ENCODE measurements at regions not wholly inside any gene's neighbourhood (a gene's known extent, or its start where the extent isn't known, plus 50 kb on each side); places are given as distances from the start of the nearest gene placed in this dataset.
A peak's percentile ranks its signal among the peaks of the same experiment; 100 is the strongest.

GRCh38 chr7:145957160-145957890 lies 159.3 kb upstream of the CNTNAP2 start:
- Histone ChIP-seq H3K4me3 (ENCODE audit: low read depth, low read length) (no peak overlapping the region), H3K36me3 (ENCODE audit: control insufficient read depth, insufficient read depth, low read length) (no peaks in the 10 kb centered on the region), H3K27me3 (ENCODE audit: control insufficient read depth, insufficient read depth, low read length) (no peaks in the 10 kb centered on the region)
- no peak for TF ChIP-seq CTCF (IDR thresholded peaks at IDR 0.05; ENCODE audit: insufficient read depth, low read length, poor library complexity, severe bottlenecking)
- no peak for DNase-seq (ENCODE audit: low read depth)

- Histone ChIP-seq H3K36me3 (ENCODE audit: control insufficient read depth, insufficient read depth, low read length) (no peaks in the 10 kb centered on the region), H3K4me3 (ENCODE audit: low read depth, low read length) (no peak overlapping the region), H3K27me3 (ENCODE audit: control insufficient read depth, insufficient read depth, low read length) (no peaks in the 10 kb centered on the region)
- TF ChIP-seq CTCF (IDR thresholded peaks at IDR 0.05; ENCODE audit: insufficient read depth, low read length, poor library complexity, severe bottlenecking) = no peak
- DNase-seq (ENCODE audit: low read depth) = no peak
Measured at GRCh38 chr7:145951566-145951965, 165.0 kb upstream of the CNTNAP2 start.

DNA sequence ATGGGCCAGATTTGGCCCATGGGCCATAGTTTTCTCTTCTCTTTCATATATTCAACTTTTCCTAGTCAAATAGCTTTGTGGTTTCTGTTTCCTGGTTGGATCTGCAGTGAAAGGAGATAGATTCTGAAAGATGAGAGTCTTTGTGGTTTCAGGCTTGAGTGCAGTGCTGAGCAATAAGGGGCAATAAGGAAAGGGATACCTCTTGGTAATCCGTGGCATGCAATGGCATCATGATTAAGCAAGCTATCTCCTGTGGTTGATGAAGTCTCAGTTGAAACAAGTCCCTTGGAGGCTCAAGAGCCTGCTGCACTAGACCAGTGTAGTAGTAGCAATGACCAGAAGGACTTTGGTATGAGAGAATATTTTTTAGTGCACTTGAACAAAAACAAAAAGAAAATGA lies 187.7 kb upstream of the CNTNAP2 start:
- Histone ChIP-seq H3K36me3 (ENCODE audit: control insufficient read depth, insufficient read depth, low read length) (no peaks in the 10 kb centered on the region), H3K4me3 (ENCODE audit: low read depth, low read length) (no peak overlapping the region), H3K27me3 (ENCODE audit: control insufficient read depth, insufficient read depth, low read length) (no peaks in the 10 kb centered on the region)
- DNase-seq (ENCODE audit: low read depth) = peak; percentile 9
- no peak for TF ChIP-seq CTCF (IDR thresholded peaks at IDR 0.05; ENCODE audit: insufficient read depth, low read length, poor library complexity, severe bottlenecking)

DNA sequence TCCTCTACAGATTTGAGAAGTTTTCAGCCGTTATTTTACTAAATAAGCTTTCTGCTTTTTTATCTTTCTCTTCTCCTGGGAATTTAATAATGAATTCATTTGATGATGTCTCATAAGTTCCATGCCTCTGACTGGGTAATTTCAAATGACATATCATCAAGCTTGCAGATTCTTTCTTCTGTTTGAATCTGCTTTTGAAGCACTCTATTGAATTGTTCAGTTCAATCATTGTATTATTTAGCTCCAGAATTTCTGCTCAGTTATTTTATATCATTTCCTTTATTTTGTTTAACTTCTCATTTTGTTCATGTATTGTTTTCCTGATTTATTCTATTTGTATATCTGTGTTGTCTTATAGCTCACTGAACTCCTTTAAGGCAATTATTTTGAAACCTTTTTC lies 196.9 kb upstream of the CNTNAP2 start:
- no peak for DNase-seq (ENCODE audit: low read depth)
- no peak overlapping the region for H3K4me3 ChIP-seq (ENCODE audit: low read depth, low read length)
- no peaks in the 10 kb centered on the region for H3K36me3 ChIP-seq (ENCODE audit: control insufficient read depth, insufficient read depth, low read length)
- no peak for TF ChIP-seq CTCF (IDR thresholded peaks at IDR 0.05; ENCODE audit: insufficient read depth, low read length, poor library complexity, severe bottlenecking)
- H3K27me3 ChIP-seq (ENCODE audit: control insufficient read depth, insufficient read depth, low read length) = no peaks in the 10 kb centered on the region

GRCh38 chr7:145916776-145917175 lies 199.8 kb upstream of the CNTNAP2 start:
- Histone ChIP-seq H3K4me3 (ENCODE audit: low read depth, low read length) (no peak overlapping the region), H3K27me3 (ENCODE audit: control insufficient read depth, insufficient read depth, low read length) (no peaks in the 10 kb centered on the region), H3K36me3 (ENCODE audit: control insufficient read depth, insufficient read depth, low read length) (no peaks in the 10 kb centered on the region)
- DNase-seq (ENCODE audit: low read depth) = no peak
- TF ChIP-seq CTCF (IDR thresholded peaks at IDR 0.05; ENCODE audit: insufficient read depth, low read length, poor library complexity, severe bottlenecking) = no peak

DNA sequence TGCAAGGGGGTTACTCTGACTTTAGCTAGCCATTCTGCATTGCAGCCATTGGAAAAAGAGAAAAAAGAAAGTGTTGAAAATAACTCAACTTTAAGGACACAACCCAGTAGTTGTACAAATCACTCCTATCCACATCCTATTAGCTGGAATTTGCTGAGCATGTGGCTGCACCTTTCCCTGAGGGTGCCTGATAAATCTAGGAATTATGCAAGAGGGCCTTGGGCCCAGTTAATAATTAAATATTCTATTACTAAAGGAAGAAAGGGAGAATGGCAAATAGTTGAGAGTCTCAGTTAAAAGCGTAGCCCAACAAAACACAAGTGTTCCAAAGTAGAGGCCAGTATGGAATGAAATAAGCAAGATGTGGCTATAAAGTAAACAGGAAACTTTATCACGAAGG lies 200.9 kb upstream of the CNTNAP2 start:
- no peak overlapping the region for H3K4me3 ChIP-seq (ENCODE audit: low read depth, low read length)
- DNase-seq (ENCODE audit: low read depth) = peak; percentile 34
- H3K27me3 ChIP-seq (ENCODE audit: control insufficient read depth, insufficient read depth, low read length) = no peaks in the 10 kb centered on the region
- H3K36me3 ChIP-seq (ENCODE audit: control insufficient read depth, insufficient read depth, low read length) = no peaks in the 10 kb centered on the region
- TF ChIP-seq CTCF (IDR thresholded peaks at IDR 0.05; ENCODE audit: insufficient read depth, low read length, poor library complexity, severe bottlenecking) = no peak
